ENCODE measurements at regions not wholly inside any gene's neighbourhood (a gene's known extent, or its start where the extent isn't known, plus 50 kb on each side); places are given as distances from the start of the nearest gene placed in this dataset.
"Not testable (repeated sequence)": the region's sequence is repeated elsewhere in the genome, so short reads cannot be mapped to it uniquely, and the experiment has no call there.

GRCh38 chr7:12834782-12835181 lies 147.3 kb downstream of the ARL4A start:
- DNase-seq: no peak

GRCh38 chr7:12839508-12840153 lies 152.2 kb downstream of the ARL4A start:
- no peak for DNase-seq

- DNase-seq: not testable (repeated sequence)
Observed at GRCh38 chr7:12844732-12845131, 157.3 kb downstream of the ARL4A start.

GRCh38 chr7:12847001-12847400 lies 159.6 kb downstream of the ARL4A start:
- no peak for DNase-seq

- no peak for DNase-seq
Observed at GRCh38 chr7:12851142-12851541, 163.7 kb downstream of the ARL4A start.

GRCh38 chr7:12851841-12852240 lies 164.4 kb downstream of the ARL4A start:
- no peak for DNase-seq

- DNase-seq: no peak
Observed at GRCh38 chr7:12855036-12855435, 167.6 kb downstream of the ARL4A start.

- no peak for DNase-seq
Observed at GRCh38 chr7:12859761-12860160, 172.3 kb downstream of the ARL4A start.

- DNase-seq: no peak
Observed at GRCh38 chr7:12861070-12861469, 173.6 kb downstream of the ARL4A start.

GRCh38 chr7:12862146-12862545 lies 174.7 kb downstream of the ARL4A start:
- no peak for DNase-seq

- DNase-seq: no peak
Observed at GRCh38 chr7:12864470-12865046, 177.1 kb downstream of the ARL4A start.

- DNase-seq: no peak
Observed at GRCh38 chr7:12865593-12865992, 178.2 kb downstream of the ARL4A start.

GRCh38 chr7:12866207-12866606 lies 178.8 kb downstream of the ARL4A start:
- no peak for DNase-seq

- DNase-seq: no peak
Observed at GRCh38 chr7:12868027-12868426, 180.6 kb downstream of the ARL4A start.

- DNase-seq: no peak
Observed at GRCh38 chr7:12870219-12870618, 182.8 kb downstream of the ARL4A start.

- no peak for DNase-seq
Observed at GRCh38 chr7:12872487-12872886, 185.1 kb downstream of the ARL4A start.

GRCh38 chr7:12873571-12873970 lies 186.1 kb downstream of the ARL4A start:
- DNase-seq: no peak

GRCh38 chr7:12879139-12879538 lies 191.7 kb downstream of the ARL4A start:
- DNase-seq: no peak

- no peak for DNase-seq
Observed at GRCh38 chr7:12881712-12882111, 194.3 kb downstream of the ARL4A start.

- DNase-seq: no peak
Observed at GRCh38 chr7:12882710-12883109, 195.3 kb downstream of the ARL4A start.

GRCh38 chr7:12884033-12884432 lies 196.6 kb downstream of the ARL4A start:
- no peak for DNase-seq

GRCh38 chr7:12884856-12885440 lies 197.5 kb downstream of the ARL4A start:
- DNase-seq: no peak

- no peak for DNase-seq
Observed at GRCh38 chr7:12888717-12889116, 201.3 kb downstream of the ARL4A start.

GRCh38 chr7:12889391-12889790 lies 202.0 kb downstream of the ARL4A start:
- no peak for DNase-seq

GRCh38 chr7:12890586-12890985 lies 203.2 kb downstream of the ARL4A start:
- no peak for DNase-seq

Data from midbrain (tissue), 1 donor.